Body of pancreas (tissue), 4 donors: ENCODE measurements at regions not wholly inside any gene's neighbourhood (a gene's known extent, or its start where the extent isn't known, plus 50 kb on each side); places are given as distances from the start of the nearest gene placed in this dataset.

Experiments used
- POLR2A ChIP-seq, 3 donors: fragments of 450-650 bp; IDR thresholded peaks; one replicate each; pipeline ENCODE4 v1.6.1; 2016; ENCODE audit warnings: antibody characterized with exemption in 3 of 3, mild to moderate bottlenecking in 2 of 3
- TF ChIP-seq, protein P1 (sequence below), 7 experiments: fragments of 450-650 bp in 4 of 7; fragments of 200-600 bp in 3 of 7; sonication (generic) in 3 of 7; IDR thresholded peaks; one replicate each; pipeline ENCODE4 v1.5.1; 2016 to 2019; ENCODE audit warnings: antibody characterized with exemption in 7 of 7

GRCh38 chr6:121994919-121995318 is 404.5 kb upstream of the HSF2 start:
- TF ChIP-seq, protein P1, sequence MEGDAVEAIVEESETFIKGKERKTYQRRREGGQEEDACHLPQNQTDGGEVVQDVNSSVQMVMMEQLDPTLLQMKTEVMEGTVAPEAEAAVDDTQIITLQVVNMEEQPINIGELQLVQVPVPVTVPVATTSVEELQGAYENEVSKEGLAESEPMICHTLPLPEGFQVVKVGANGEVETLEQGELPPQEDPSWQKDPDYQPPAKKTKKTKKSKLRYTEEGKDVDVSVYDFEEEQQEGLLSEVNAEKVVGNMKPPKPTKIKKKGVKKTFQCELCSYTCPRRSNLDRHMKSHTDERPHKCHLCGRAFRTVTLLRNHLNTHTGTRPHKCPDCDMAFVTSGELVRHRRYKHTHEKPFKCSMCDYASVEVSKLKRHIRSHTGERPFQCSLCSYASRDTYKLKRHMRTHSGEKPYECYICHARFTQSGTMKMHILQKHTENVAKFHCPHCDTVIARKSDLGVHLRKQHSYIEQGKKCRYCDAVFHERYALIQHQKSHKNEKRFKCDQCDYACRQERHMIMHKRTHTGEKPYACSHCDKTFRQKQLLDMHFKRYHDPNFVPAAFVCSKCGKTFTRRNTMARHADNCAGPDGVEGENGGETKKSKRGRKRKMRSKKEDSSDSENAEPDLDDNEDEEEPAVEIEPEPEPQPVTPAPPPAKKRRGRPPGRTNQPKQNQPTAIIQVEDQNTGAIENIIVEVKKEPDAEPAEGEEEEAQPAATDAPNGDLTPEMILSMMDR (IDR thresholded peaks at IDR 0.05): no peak
- TF ChIP-seq POLR2A (IDR thresholded peaks at IDR 0.05): no peak
